ENCODE measurements at regions not wholly inside any gene's neighbourhood (a gene's known extent, or its start where the extent isn't known, plus 50 kb on each side); places are given as distances from the start of the nearest gene placed in this dataset.

- H3K27ac ChIP-seq, result no peak overlapping the region
- peaks cover under 1 to 22% (median 3%) of the 10 kb centered on the region in 3 donors for H3K4me1 ChIP-seq
- TF ChIP-seq CTCF (IDR thresholded peaks at IDR 0.05), result no peak
- no peak for TF ChIP-seq POLR2A (IDR thresholded peaks at IDR 0.05)
- no peaks in the 10 kb centered on the region for H3K9me3 ChIP-seq
- 47 to 50% methylated on average over 2 of the region's 2 CpGs for WGBS, 2 donors
- no peaks in the 10 kb centered on the region for H3K36me3 ChIP-seq
- H3K4me3 ChIP-seq, result no peak overlapping the region
- no peak for DNase-seq
- H3K27me3 ChIP-seq, result peaks cover 0 to 93% (median under 1%) of the 10 kb centered on the region in 4 donors
- intact Hi-C loops (cut with DNase I), result no loop called here
Measured at GRCh38 chr19:30233375-30233774, 138.8 kb upstream of the ZNF536 start.

- 10 to 13% methylated on average over 10 of the region's 10 CpGs for WGBS, 2 donors
- Histone ChIP-seq H3K9me3 (no peaks in the 10 kb centered on the region), H3K4me1 (peaks cover 0 to 11% (median 0%) of the 10 kb centered on the region in 3 donors), H3K27me3 (peaks cover 0 to 68% (median 0%) of the 10 kb centered on the region in 4 donors), H3K4me3 (peak overlapping the region in 3 of 4 donors; percentile 3 to 43 (median 15)), H3K36me3 (no peaks in the 10 kb centered on the region), H3K27ac (peak overlapping the region in 3 of 4 donors; percentile 25 to 64 (median 58))
- intact Hi-C loops (cut with DNase I), result no loop called here
- DNase-seq, result no peak
- TF ChIP-seq POLR2A (IDR thresholded peaks at IDR 0.05), result no peak
- TF ChIP-seq CTCF (IDR thresholded peaks at IDR 0.05), result no peak
Measured at GRCh38 chr19:30235946-30236345, 136.2 kb upstream of the ZNF536 start.

GRCh38 chr19:30236587-30236986, 135.6 kb upstream of the ZNF536 start:
- Histone ChIP-seq H3K27me3 (peaks cover 0 to 62% (median 0%) of the 10 kb centered on the region in 4 donors), H3K36me3 (no peaks in the 10 kb centered on the region), H3K9me3 (no peaks in the 10 kb centered on the region), H3K4me1 (peaks cover 0 to 4% (median 0%) of the 10 kb centered on the region in 3 donors), H3K27ac (peak overlapping the region in 1 of 4 donors; percentile 64), H3K4me3 (no peak overlapping the region)
- 67 to 72% methylated on average over 4 of the region's 4 CpGs for WGBS, 2 donors
- no peak for DNase-seq
- intact Hi-C loops (cut with DNase I), result no loop called here
- no peak for TF ChIP-seq CTCF (IDR thresholded peaks at IDR 0.05)
- no peak for TF ChIP-seq POLR2A (IDR thresholded peaks at IDR 0.05)

GRCh38 chr19:30237140-30237539, 135.0 kb upstream of the ZNF536 start:
- H3K4me3 ChIP-seq, result no peak overlapping the region
- peaks cover 0 to 57% (median 0%) of the 10 kb centered on the region in 4 donors for H3K27me3 ChIP-seq
- no peaks in the 10 kb centered on the region for H3K36me3 ChIP-seq
- 65 to 66% methylated on average over 5 of the region's 5 CpGs for WGBS, 2 donors
- DNase-seq, result no peak
- H3K9me3 ChIP-seq, result no peaks in the 10 kb centered on the region
- no peak overlapping the region for H3K27ac ChIP-seq
- TF ChIP-seq POLR2A (IDR thresholded peaks at IDR 0.05), result no peak
- TF ChIP-seq CTCF (IDR thresholded peaks at IDR 0.05), result no peak
- H3K4me1 ChIP-seq, result peaks cover 0 to 4% (median 0%) of the 10 kb centered on the region in 3 donors
- intact Hi-C loops (cut with DNase I), result no loop called here

GRCh38 chr19:30240904-30241695, 131.1 kb upstream of the ZNF536 start:
- no peaks in the 10 kb centered on the region for H3K4me1 ChIP-seq
- no peak overlapping the region for H3K4me3 ChIP-seq

More at GRCh38 chr19:30240904-30241695, 131.1 kb upstream of the ZNF536 start:
- Histone ChIP-seq H3K27me3 (peaks cover 0 to 20% (median 0%) of the 10 kb centered on the region in 4 donors), H3K9me3 (no peaks in the 10 kb centered on the region), H3K36me3 (no peaks in the 10 kb centered on the region), H3K27ac (no peak overlapping the region)
- WGBS, 2 donors, result 76 to 84% methylated on average over 9 of the region's 9 CpGs
- no peak for DNase-seq
- intact Hi-C loops (cut with DNase I), result no loop called here
- TF ChIP-seq POLR2A (IDR thresholded peaks at IDR 0.05) (no peak), CTCF (IDR thresholded peaks at IDR 0.05) (no peak)

Measured in esophagus squamous epithelium (tissue), 5 donors.